H1 (cell line): ENCODE measurements at regions not wholly inside any gene's neighbourhood (a gene's known extent, or its start where the extent isn't known, plus 50 kb on each side); places are given as distances from the start of the nearest gene placed in this dataset.

Source experiments
- CTCF ChIA-PET: fragments of 300-600 bp; sonication (Branson Sonifier 250); formaldehyde crosslinking; loops from one replicate; lab custom pipeline; 2021; ENCODE audit not compliant: partially characterized antibody; lab: Charles Lee
- POLR2A ChIA-PET: fragments of 300-600 bp; sonication (Branson Sonifier 250); formaldehyde crosslinking; loops from one replicate; lab custom pipeline; 2021; ENCODE audit warnings: inconsistent platforms; ENCODE audit not compliant: partially characterized antibody; lab: Charles Lee
- DNase-seq, 2 experiments: peaks; one replicate each; pipeline versions ENCODE4 v3.0.0 to v3.0.0-alpha.2; 2010 to 2022; ENCODE audit warnings: low spot score in 2 of 2, low read depth in 1 of 2, mixed read lengths in 1 of 2
- FAIRE-seq: peaks from 2 replicates; lab custom pipeline; 2011; peaks lifted over from hg19 to GRCh38; lab: Jason Lieb, UNC
- H2AFZ ChIP-seq: 2 replicates; pipeline ENCODE4 v1.8.1; 2012; ENCODE audit warnings: low read length, inconsistent platforms
- H2AK5ac ChIP-seq: 2 replicates; pipeline ENCODE4 v1.6.1; 2013; ENCODE audit warnings: low read depth, low read length
- H2BK120ac ChIP-seq: replicated peaks from 2 replicates; pipeline ENCODE3; 2013; ENCODE audit warnings: low read depth, low read length, inconsistent platforms
- H2BK12ac ChIP-seq: 2 replicates; pipeline ENCODE4 v1.6.1; 2013; ENCODE audit warnings: low read depth, low read length
- H2BK15ac ChIP-seq: 2 replicates; pipeline ENCODE4 v1.6.1; 2013; ENCODE audit warnings: low read length
- H2BK20ac ChIP-seq: 2 replicates; pipeline ENCODE4 v1.6.1; 2013; ENCODE audit warnings: low read length
- H2BK5ac ChIP-seq: 2 replicates; pipeline ENCODE4 v1.6.1; 2013; ENCODE audit warnings: low read depth, low read length
- H3K14ac ChIP-seq: 2 replicates; pipeline ENCODE4 v1.6.1; 2013; ENCODE audit warnings: inconsistent platforms; ENCODE audit not compliant: insufficient read length
- H3K18ac ChIP-seq: 2 replicates; pipeline ENCODE4 v1.6.1; 2013; ENCODE audit warnings: low read length; ENCODE audit errors: extremely low read depth
- H3K23ac ChIP-seq: 2 replicates; pipeline ENCODE4 v1.6.1; 2013; ENCODE audit warnings: inconsistent platforms; ENCODE audit not compliant: insufficient read length
- H3K23me2 ChIP-seq: 2 replicates; pipeline ENCODE4 v1.6.1; 2013; ENCODE audit warnings: low read depth, low read length
- H3K27ac ChIP-seq: 2 replicates; pipeline ENCODE4 v1.6.1; 2011; ENCODE audit warnings: low read depth, low read length, inconsistent platforms
- H3K27me3 ChIP-seq, 4 experiments: replicated peaks in 1 of 4; 1 replicate in 1 of 4; 2 replicates in 3 of 4; pipeline versions ENCODE4 v1.6.1 to v1.8.1; 2011 to 2013; ENCODE audit warnings: low read length in 3 of 4, mild to moderate bottlenecking in 3 of 4, inconsistent platforms in 2 of 4, mixed read lengths in 2 of 4, moderate library complexity in 1 of 4; ENCODE audit not compliant: control insufficient read depth in 3 of 4, insufficient read depth in 3 of 4; ENCODE audit errors: extremely low read depth in 1 of 4
- H3K36me3 ChIP-seq, 4 experiments: 2 replicates each; pipeline versions ENCODE4 v1.6.1 to v1.8.1; 2011 to 2013; ENCODE audit warnings: mild to moderate bottlenecking in 4 of 4, low read length in 3 of 4, moderate library complexity in 2 of 4, control low read depth in 1 of 4, inconsistent platforms in 1 of 4; ENCODE audit not compliant: insufficient read depth in 4 of 4, control insufficient read depth in 2 of 4
- H3K4ac ChIP-seq: replicated peaks from 2 replicates; pipeline ENCODE3; 2013; ENCODE audit warnings: low read length, low read depth, mixed read lengths, inconsistent platforms; ENCODE audit not compliant: insufficient read length
- H3K4me1 ChIP-seq, 4 experiments: replicated peaks in 1 of 4; 1 replicate in 1 of 4; 2 replicates in 3 of 4; pipeline versions ENCODE4 v1.6.1 to v1.8.1; 2011 to 2013; ENCODE audit warnings: low read length in 3 of 4, inconsistent platforms in 2 of 4, mixed read lengths in 1 of 4; ENCODE audit not compliant: insufficient read depth in 4 of 4, control insufficient read depth in 3 of 4
- H3K4me2 ChIP-seq, 2 experiments: 2 replicates each; pipeline versions ENCODE4 v1.6.1 to v1.8.1; 2011 to 2013; ENCODE audit warnings: low read depth in 2 of 2, low read length in 2 of 2, control low read depth in 1 of 2, inconsistent platforms in 1 of 2, mild to moderate bottlenecking in 1 of 2; ENCODE audit not compliant: insufficient read depth in 1 of 2
- H3K4me3 ChIP-seq, 4 experiments: fragments of 200-600, 300-600 bp in 1 of 4; sonication (generic), shearing (Covaris generic), sonication (Bioruptor Twin) in 1 of 4; 2 replicates each; pipeline versions ENCODE4 v1.5.1 to v1.8.1; 2011 to 2016; ENCODE audit warnings: low read length in 4 of 4, low read depth in 3 of 4, control low read depth in 2 of 4, inconsistent platforms in 2 of 4, mild to moderate bottlenecking in 2 of 4, mixed read lengths in 1 of 4, moderate library complexity in 1 of 4; ENCODE audit not compliant: insufficient read depth in 2 of 4; ENCODE audit errors: extremely low read depth in 1 of 4
- H3K56ac ChIP-seq: replicated peaks from 2 replicates; pipeline ENCODE3; 2013; ENCODE audit warnings: low read depth, mild to moderate bottlenecking, mixed read lengths, low read length, inconsistent platforms; ENCODE audit not compliant: insufficient read length
- H3K79me1 ChIP-seq: 2 replicates; pipeline ENCODE4 v1.6.1; 2013; ENCODE audit warnings: low read depth, low read length, control low read depth
- H3K79me2 ChIP-seq, 2 experiments: 2 replicates each; pipeline versions ENCODE4 v1.6.1 to v1.8.1; 2012 to 2013; ENCODE audit warnings: low read length in 2 of 2, mild to moderate bottlenecking in 2 of 2, inconsistent platforms in 1 of 2; ENCODE audit not compliant: insufficient read depth in 2 of 2, control insufficient read depth in 1 of 2
- H3K9ac ChIP-seq, 4 experiments: replicated peaks in 1 of 4; 1 replicate in 1 of 4; 2 replicates in 3 of 4; pipeline versions ENCODE4 v1.6.1 to v1.8.1; 2011 to 2013; ENCODE audit warnings: low read depth in 3 of 4, low read length in 3 of 4, control low read depth in 2 of 4, mild to moderate bottlenecking in 2 of 4, moderate library complexity in 2 of 4, inconsistent platforms in 1 of 4; ENCODE audit errors: extremely low read depth in 1 of 4
- H3K9me3 ChIP-seq, 2 experiments: 2 replicates each; pipeline versions ENCODE4 v1.6.1 to v1.8.1; 2012 to 2013; ENCODE audit warnings: mild to moderate bottlenecking in 2 of 2, moderate library complexity in 2 of 2, control low read depth in 1 of 2, inconsistent platforms in 1 of 2, low read depth in 1 of 2, low read length in 1 of 2, mixed read lengths in 1 of 2; ENCODE audit not compliant: insufficient read depth in 2 of 2
- H4K20me1 ChIP-seq, 2 experiments: replicated peaks in 1 of 2; 2 replicates each; pipeline versions ENCODE3 to v1.8.1; 2011 to 2013; ENCODE audit warnings: inconsistent platforms in 2 of 2, low read length in 2 of 2, mild to moderate bottlenecking in 1 of 2; ENCODE audit not compliant: insufficient read depth in 2 of 2, control insufficient read depth in 1 of 2
- H4K5ac ChIP-seq: 2 replicates; pipeline ENCODE4 v1.6.1; 2013; ENCODE audit warnings: low read length, low read depth, mixed read lengths, inconsistent platforms; ENCODE audit not compliant: insufficient read length
- H4K8ac ChIP-seq: 2 replicates; pipeline ENCODE4 v1.8.0; 2013; ENCODE audit warnings: mild to moderate bottlenecking, moderate library complexity, low read length, inconsistent platforms; ENCODE audit not compliant: insufficient read depth; ENCODE audit errors: extremely low read depth
- H4K91ac ChIP-seq: replicated peaks from 2 replicates; pipeline ENCODE3; 2013; ENCODE audit warnings: low read length, mixed read lengths, inconsistent platforms; ENCODE audit not compliant: insufficient read length
- BACH1 ChIP-seq: IDR thresholded peaks from 2 replicates; pipeline ENCODE4 v1.6.1; 2012; ENCODE audit warnings: low read length, improper control_type of control experiment
- CHD1 ChIP-seq: IDR thresholded peaks from 2 replicates; pipeline ENCODE4 v1.6.1; 2012; ENCODE audit warnings: low read depth, low read length, improper control_type of control experiment
- EGR1 ChIP-seq: IDR thresholded peaks from 2 replicates; pipeline ENCODE4 v1.6.1; 2011; ENCODE audit warnings: low read depth, low read length, borderline replicate concordance
- FOSL1 ChIP-seq: IDR thresholded peaks from 2 replicates; pipeline ENCODE4 v1.6.1; 2011; ENCODE audit warnings: mild to moderate bottlenecking, low read depth, low read length, moderate library complexity; ENCODE audit not compliant: insufficient read depth
- GABPA ChIP-seq: IDR thresholded peaks from 2 replicates; pipeline ENCODE4 v1.6.1; 2011; ENCODE audit warnings: mild to moderate bottlenecking, low read length, moderate library complexity, borderline replicate concordance; ENCODE audit not compliant: insufficient read depth
- GTF2F1 ChIP-seq: IDR thresholded peaks from 2 replicates; pipeline ENCODE4 v1.6.1; 2012; ENCODE audit warnings: low read depth, low read length, improper control_type of control experiment, borderline replicate concordance
- HDAC2 ChIP-seq, 2 experiments: fragments of 300-600 bp in 1 of 2; sonication (generic) in 1 of 2; IDR thresholded peaks; 2 replicates each; pipeline ENCODE4 v1.6.1; 2011 to 2012; ENCODE audit warnings: low read depth in 2 of 2, low read length in 2 of 2, mild to moderate bottlenecking in 2 of 2, moderate library complexity in 2 of 2, borderline replicate concordance in 1 of 2, inconsistent platforms in 1 of 2
- JUN ChIP-seq: IDR thresholded peaks from 2 replicates; pipeline ENCODE4 v1.6.1; 2011; ENCODE audit warnings: low read depth, mild to moderate bottlenecking, improper control_type of control experiment, low read length
- KDM5A ChIP-seq: fragments of 200-600 bp; IDR thresholded peaks from 2 replicates; pipeline ENCODE4 v1.7.1; 2012; ENCODE audit warnings: mild to moderate bottlenecking, low read length, inconsistent platforms, mixed read lengths
- POLR2A ChIP-seq, 2 experiments: IDR thresholded peaks; 1 replicate in 1 of 2; 2 replicates in 1 of 2; pipeline ENCODE4 v1.6.1; 2011; ENCODE audit warnings: low read depth in 2 of 2, low read length in 2 of 2, mild to moderate bottlenecking in 2 of 2; ENCODE audit errors: control extremely low read depth in 1 of 2
- POLR2AphosphoS5 ChIP-seq: IDR thresholded peaks from 2 replicates; pipeline ENCODE4 v1.6.1; 2011; ENCODE audit warnings: low read depth, low read length
- RBBP5 ChIP-seq: IDR thresholded peaks from 2 replicates; pipeline ENCODE4 v1.7.1; 2012; ENCODE audit warnings: low read depth, mild to moderate bottlenecking, inconsistent platforms, low read length, moderate library complexity, borderline replicate concordance
- SP4 ChIP-seq: IDR thresholded peaks from 2 replicates; pipeline ENCODE4 v1.6.1; 2012; ENCODE audit warnings: low read length, inconsistent platforms
- SRF ChIP-seq: IDR thresholded peaks from 2 replicates; pipeline ENCODE4 v1.6.1; 2011; ENCODE audit warnings: mild to moderate bottlenecking, low read depth, low read length, moderate library complexity
- ZNF274 ChIP-seq: IDR thresholded peaks from 2 replicates; pipeline ENCODE4 v1.7.0; 2012; ENCODE audit warnings: low read length, borderline replicate concordance; ENCODE audit errors: extremely low read depth
- WGBS, 2 experiments: shearing (Covaris generic) in 1 of 2; methylation state at CpG; one replicate each; pipeline versions ENCODE4 v1.1.6 to v1.1.7; 2013 to 2015; ENCODE audit warnings: low lambda C conversion rate in 2 of 2, mixed read lengths in 2 of 2, inconsistent platforms in 1 of 2, low coverage in 1 of 2, missing lambda C conversion rate in 1 of 2; ENCODE audit not compliant: insufficient replicate concordance in 2 of 2, insufficient coverage in 1 of 2, insufficient read length in 1 of 2; ENCODE audit errors: extremely low coverage in 1 of 2, missing lambda C conversion rate in 1 of 2; 5-methylcytosine and 5-hydroxymethylcytosine counted together

DNA sequence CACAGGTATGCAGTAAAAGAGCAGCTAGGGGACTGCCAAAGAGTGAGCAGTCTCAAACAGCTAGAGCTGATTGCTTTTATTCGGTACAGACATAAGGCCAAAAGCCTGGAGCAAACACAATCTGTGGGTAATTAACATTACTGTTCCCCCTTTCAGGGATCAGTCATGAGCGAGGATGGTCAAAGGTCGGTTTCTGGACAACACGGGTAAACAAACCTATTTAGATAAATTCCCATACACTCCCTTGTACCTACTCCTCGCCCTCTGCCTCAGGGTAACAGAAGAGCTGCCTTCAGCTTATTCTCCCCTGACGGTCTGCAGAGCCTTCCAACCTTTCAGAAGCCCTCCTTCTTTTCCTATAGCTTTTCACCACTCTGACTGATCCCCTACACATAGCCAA is 586.0 kb downstream of the SUCLG1 start:
- no peaks in the 10 kb centered on the region for H3K23me2 ChIP-seq
- H3K79me2 ChIP-seq = no peaks in the 10 kb centered on the region
- H3K9me3 ChIP-seq = peaks cover 13 to 18% of the 10 kb centered on the region in 2 experiments
- no peak overlapping the region for H3K9ac ChIP-seq
- H3K18ac ChIP-seq = no peak overlapping the region
- no peak overlapping the region for H4K91ac ChIP-seq
- no peak overlapping the region for H3K4ac ChIP-seq
- H4K5ac ChIP-seq = no peak overlapping the region
- H3K79me1 ChIP-seq = no peaks in the 10 kb centered on the region
- FAIRE-seq (no peak), DNase-seq (no peak)
- H3K27ac ChIP-seq = no peak overlapping the region
- no peak overlapping the region for H2BK5ac ChIP-seq
- no peak overlapping the region for H2BK15ac ChIP-seq
- WGBS, 2 experiments = 93% methylated on average over 6 of the region's 6 CpGs; no CpG with 5 or more reads in 1 of the 2 experiments
- no peaks in the 10 kb centered on the region for H3K4me1 ChIP-seq
- no peak overlapping the region for H2BK20ac ChIP-seq
- H2BK120ac ChIP-seq = no peak overlapping the region
- H3K23ac ChIP-seq = no peak overlapping the region
- H3K14ac ChIP-seq = no peak overlapping the region
- POLR2A ChIA-PET = no interaction called here
- CTCF ChIA-PET = interaction anchor here (2.0 kb wide), 1 partner anchor 10 kb away, joined by 8 read pairs; no protein-coding TSS in a partner anchor
- no peak overlapping the region for H3K56ac ChIP-seq
- no peaks in the 10 kb centered on the region for H4K20me1 ChIP-seq
- no peak overlapping the region for H2BK12ac ChIP-seq
- no peaks in the 10 kb centered on the region for H3K27me3 ChIP-seq
- no peak overlapping the region for H4K8ac ChIP-seq
- H2AK5ac ChIP-seq = no peak overlapping the region
- no peak overlapping the region for H2AFZ ChIP-seq
- no peak overlapping the region for H3K4me3 ChIP-seq
- no peak overlapping the region for H3K4me2 ChIP-seq
- H3K36me3 ChIP-seq = no peaks in the 10 kb centered on the region; a peak in 1 of 8 replicates
- TF ChIP-seq ZNF274 (no peak), EGR1 (no peak), JUN (no peak), HDAC2 (IDR thresholded peaks at IDR 0.05; ENCODE audit: borderline replicate concordance in 1 of 2, low read depth in 2 of 2, low read length in 2 of 2) (no peak), GTF2F1 (no peak), CHD1 (no peak), SP4 (no peak), POLR2AphosphoS5 (no peak), KDM5A (no peak), SRF (no peak), RBBP5 (no peak), POLR2A (IDR thresholded peaks at IDR 0.05; ENCODE audit: control extremely low read depth in 1 of 2, low read depth in 2 of 2, low read length in 2 of 2) (no peak), GABPA (no peak), BACH1 (no peak), FOSL1 (no peak)
